HepG2 (cell line): ENCODE measurements at regions not wholly inside any gene's neighbourhood (a gene's known extent, or its start where the extent isn't known, plus 50 kb on each side); places are given as distances from the start of the nearest gene placed in this dataset.

Experiments
- ATAC-seq: fragments of 200-7000 bp; cut with Tn5 transposase; 3 replicates; pipeline ENCODE4 v1.9.1; 2020; ENCODE audit warnings: mild to moderate bottlenecking, moderate library complexity
- BruUV-seq: library from RNA; stranded (reverse); fragments of 400-500 nt; replicated peaks from 2 replicates; lab custom pipeline; 2021; lab: Mats Ljungman, UMichigan
- CTCF ChIA-PET: fragments of 300-600 bp; formaldehyde crosslinking; extraction: SDS; loops from one replicate; lab custom pipeline; 2021; ENCODE audit warnings: low total read pairs, inconsistent platforms, low intra/inter-chr PET ratio; lab: Yijun Ruan, JAX
- POLR2A ChIA-PET: fragments of 350-600 bp; sonication (Branson Sonifier 250); formaldehyde crosslinking; loops from one replicate; lab custom pipeline; 2020; ENCODE audit warnings: antibody characterized with exemption, inconsistent platforms; lab: Yijun Ruan, JAX
- DNase-seq: peaks from one replicate; pipeline ENCODE4 v3.0.0-alpha.2; 2015; ENCODE audit warnings: low spot score
- FAIRE-seq: peaks from 3 replicates; lab custom pipeline; 2011; peaks lifted over from hg19 to GRCh38; lab: Jason Lieb, UNC
- H2AFZ ChIP-seq: one replicate; pipeline ENCODE4 v1.6.1; 2011; ENCODE audit warnings: low read length, inconsistent platforms
- H3K27ac ChIP-seq: fragments of 300-600 bp; 3 replicates; pipeline ENCODE4 v1.8.0; 2011; ENCODE audit warnings: mixed run types, mild to moderate bottlenecking, mixed read lengths, low read length, inconsistent platforms; ENCODE audit not compliant: insufficient read depth; ENCODE audit errors: extremely low read length
- H3K27me3 ChIP-seq, 2 experiments: fragments of 200-600 bp in 1 of 2; 2 replicates in 1 of 2; 3 replicates in 1 of 2; pipeline versions ENCODE4 v1.6.0 to v1.8.0; 2011; ENCODE audit warnings: low read length in 2 of 2, mild to moderate bottlenecking in 2 of 2, moderate library complexity in 2 of 2, inconsistent platforms in 1 of 2; ENCODE audit not compliant: insufficient read depth in 2 of 2, control insufficient read depth in 1 of 2
- H3K36me3 ChIP-seq, 2 experiments: fragments of 200-600 bp in 1 of 2; replicated peaks in 1 of 2; 2 replicates in 1 of 2; 3 replicates in 1 of 2; pipeline versions ENCODE4 v1.5.1 to v1.8.0; 2011; ENCODE audit warnings: low read length in 2 of 2, inconsistent platforms in 1 of 2; ENCODE audit not compliant: insufficient read depth in 2 of 2, control insufficient read depth in 1 of 2
- H3K4me1 ChIP-seq: 2 replicates; pipeline ENCODE4 v1.5.1; 2012; ENCODE audit warnings: low read length, inconsistent platforms; ENCODE audit not compliant: insufficient read depth
- H3K4me2 ChIP-seq: 2 replicates; pipeline ENCODE4 v1.6.0; 2011; ENCODE audit warnings: low read depth, low read length, inconsistent platforms
- H3K4me3 ChIP-seq, 3 experiments: fragments of 200-600 bp in 1 of 3; sonication (generic), shearing (Covaris generic) in 1 of 3; replicated peaks in 1 of 3; 2 replicates each; pipeline ENCODE4 v1.5.1; 2011 to 2016; ENCODE audit warnings: low read length in 3 of 3, inconsistent platforms in 2 of 3, low read depth in 2 of 3, mild to moderate bottlenecking in 2 of 3, control low read depth in 1 of 3, mixed read lengths in 1 of 3; ENCODE audit not compliant: insufficient read depth in 1 of 3
- H3K79me2 ChIP-seq: one replicate; pipeline ENCODE4 v1.6.1; 2011; ENCODE audit warnings: low read length, inconsistent platforms; ENCODE audit not compliant: insufficient read depth
- H3K9ac ChIP-seq: 2 replicates; pipeline ENCODE4 v1.6.0; 2011; ENCODE audit warnings: mild to moderate bottlenecking, low read depth, low read length, inconsistent platforms; ENCODE audit not compliant: insufficient read depth
- H3K9me3 ChIP-seq: 2 replicates; pipeline ENCODE4 v1.5.1; 2012; ENCODE audit warnings: mild to moderate bottlenecking, low read length
- H4K20me1 ChIP-seq: 2 replicates; pipeline ENCODE4 v1.6.0; 2011; ENCODE audit warnings: inconsistent platforms, mild to moderate bottlenecking, low read length, moderate library complexity; ENCODE audit not compliant: insufficient read depth
- HMG20A ChIP-seq: IDR thresholded peaks from 2 replicates; pipeline ENCODE4 v1.6.1; 2016; ENCODE audit warnings: borderline replicate concordance
- HNRNPUL1 ChIP-seq: fragments of 200-400 bp; formaldehyde crosslinking; IDR thresholded peaks from 2 replicates; pipeline ENCODE4 v1.6.1; 2017; ENCODE audit warnings: low read depth, mild to moderate bottlenecking, low read length, moderate library complexity
- HOXA7 ChIP-seq: sonication (generic); formaldehyde crosslinking; IDR thresholded peaks from 2 replicates; pipeline ENCODE4 v1.8.1; 2022; ENCODE audit warnings: mild to moderate bottlenecking, missing genetic modification reagents, moderate library complexity
- PAWR ChIP-seq: sonication (generic); formaldehyde crosslinking; IDR thresholded peaks from 2 replicates; pipeline ENCODE4 v1.4.0; 2020; ENCODE audit warnings: missing genetic modification reagents, mild to moderate bottlenecking, borderline replicate concordance
- PCBP1 ChIP-seq: fragments of 200-400 bp; formaldehyde crosslinking; IDR thresholded peaks from 2 replicates; pipeline ENCODE4 v1.6.1; 2017; ENCODE audit warnings: mild to moderate bottlenecking, low read depth, low read length, borderline replicate concordance
- RAD51 ChIP-seq: fragments of 450-650 bp; IDR thresholded peaks from 2 replicates; pipeline ENCODE4 v1.6.1; 2016; ENCODE audit warnings: borderline replicate concordance
- TMF1 ChIP-seq: sonication (generic); formaldehyde crosslinking; IDR thresholded peaks from 2 replicates; pipeline ENCODE4 v1.8.1; 2022; ENCODE audit warnings: low read depth, missing genetic modification reagents
- ZNF232 ChIP-seq: sonication (generic); formaldehyde crosslinking; IDR thresholded peaks from 2 replicates; pipeline ENCODE4 v1.4.0; 2020; ENCODE audit warnings: missing genetic modification reagents, borderline replicate concordance
- ZNF646 ChIP-seq: sonication (generic); formaldehyde crosslinking; IDR thresholded peaks from 2 replicates; pipeline ENCODE4 v1.9.0; 2021; ENCODE audit warnings: mild to moderate bottlenecking, missing genetic modification reagents
- ZNF724P ChIP-seq: sonication (generic); formaldehyde crosslinking; IDR thresholded peaks from 2 replicates; pipeline ENCODE4 v1.8.0; 2022; ENCODE audit warnings: missing genetic modification reagents, borderline replicate concordance
- ZNF75D ChIP-seq: sonication (generic); formaldehyde crosslinking; IDR thresholded peaks from 2 replicates; pipeline ENCODE4 v1.8.1; 2023; ENCODE audit warnings: missing genetic modification reagents, mild to moderate bottlenecking, borderline replicate concordance
- ZNF790 ChIP-seq: sonication (generic); formaldehyde crosslinking; IDR thresholded peaks from 2 replicates; pipeline ENCODE4 v1.8.0; 2022; ENCODE audit warnings: missing genetic modification reagents, mild to moderate bottlenecking, borderline replicate concordance
- whole genome bisulfite sequencing: methylation state at CpG from one replicate; pipeline ENCODE4 v1.1.6; 2017; ENCODE audit warnings: low lambda C conversion rate; 5-methylcytosine and 5-hydroxymethylcytosine counted together
- in situ Hi-C: cut with HindIII; loops from 2 replicates; pipeline ENCODE4 v1.10.0; 2017; ENCODE audit warnings: low pct_unique_long_range_greater_than_20kb; ENCODE audit not compliant: extremely low pct_ligation_motif_present
- intact Hi-C: fragments of 100-400 bp; cut with micrococcal nuclease; formaldehyde crosslinking; loops from one replicate; pipeline ENCODE4 v1.10.0; 2022; ENCODE audit not compliant: unreplicated experiment
- TF ChIP-seq, protein P1 (sequence below): sonication (generic); formaldehyde crosslinking; IDR thresholded peaks from 2 replicates; pipeline ENCODE4 v1.5.1; 2020; ENCODE audit warnings: mild to moderate bottlenecking, missing genetic modification reagents, moderate library complexity

DNA sequence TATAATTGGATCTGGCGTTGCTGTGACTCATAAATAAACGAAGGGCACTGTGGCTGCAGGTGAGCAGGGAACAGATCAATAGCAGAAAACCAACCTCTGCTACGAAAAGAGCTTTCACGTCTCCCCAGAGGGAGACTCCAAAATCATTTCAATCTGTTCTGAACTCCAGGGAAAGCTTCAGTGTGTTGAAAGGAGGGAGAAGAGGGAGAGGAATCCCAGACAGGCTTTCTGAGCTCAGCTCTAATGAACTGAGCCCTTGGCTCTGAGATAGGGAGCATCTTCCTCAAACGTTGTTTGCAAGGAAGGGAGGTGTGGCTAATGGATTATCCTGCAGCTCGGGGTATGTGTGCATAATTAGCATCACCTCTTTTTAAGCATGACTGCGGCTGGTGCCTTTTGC, 288.0 kb upstream of the IRX4 start:
- Histone ChIP-seq H3K27me3 (peaks cover 3 to 42% of the 10 kb centered on the region in 2 experiments), H3K4me1 (no peaks in the 10 kb centered on the region), H3K4me3 (no peak overlapping the region), H3K27ac (no peak overlapping the region), H4K20me1 (no peaks in the 10 kb centered on the region), H3K9ac (no peak overlapping the region), H3K79me2 (no peaks in the 10 kb centered on the region), H3K4me2 (no peak overlapping the region), H3K9me3 (no peaks in the 10 kb centered on the region), H2AFZ (no peak overlapping the region), H3K36me3 (no peaks in the 10 kb centered on the region)
- intact Hi-C loops, result no loop called here
- CTCF ChIA-PET, result no interaction called here
- FAIRE-seq, result no peak
- in situ Hi-C loops, result no loop called here
- TF ChIP-seq PCBP1 (no peak), HNRNPUL1 (no peak), ZNF790 (no peak), RAD51 (no peak), ZNF75D (no peak), PAWR (no peak), TMF1 (no peak), HMG20A (CRISPR knock-in tag) (no peak), ZNF724P (CRISPR knock-in tag) (no peak), ZNF232 (CRISPR knock-in tag) (no peak), HOXA7 (no peak), ZNF646 (CRISPR knock-in tag) (no peak)
- TF ChIP-seq, protein P1, sequence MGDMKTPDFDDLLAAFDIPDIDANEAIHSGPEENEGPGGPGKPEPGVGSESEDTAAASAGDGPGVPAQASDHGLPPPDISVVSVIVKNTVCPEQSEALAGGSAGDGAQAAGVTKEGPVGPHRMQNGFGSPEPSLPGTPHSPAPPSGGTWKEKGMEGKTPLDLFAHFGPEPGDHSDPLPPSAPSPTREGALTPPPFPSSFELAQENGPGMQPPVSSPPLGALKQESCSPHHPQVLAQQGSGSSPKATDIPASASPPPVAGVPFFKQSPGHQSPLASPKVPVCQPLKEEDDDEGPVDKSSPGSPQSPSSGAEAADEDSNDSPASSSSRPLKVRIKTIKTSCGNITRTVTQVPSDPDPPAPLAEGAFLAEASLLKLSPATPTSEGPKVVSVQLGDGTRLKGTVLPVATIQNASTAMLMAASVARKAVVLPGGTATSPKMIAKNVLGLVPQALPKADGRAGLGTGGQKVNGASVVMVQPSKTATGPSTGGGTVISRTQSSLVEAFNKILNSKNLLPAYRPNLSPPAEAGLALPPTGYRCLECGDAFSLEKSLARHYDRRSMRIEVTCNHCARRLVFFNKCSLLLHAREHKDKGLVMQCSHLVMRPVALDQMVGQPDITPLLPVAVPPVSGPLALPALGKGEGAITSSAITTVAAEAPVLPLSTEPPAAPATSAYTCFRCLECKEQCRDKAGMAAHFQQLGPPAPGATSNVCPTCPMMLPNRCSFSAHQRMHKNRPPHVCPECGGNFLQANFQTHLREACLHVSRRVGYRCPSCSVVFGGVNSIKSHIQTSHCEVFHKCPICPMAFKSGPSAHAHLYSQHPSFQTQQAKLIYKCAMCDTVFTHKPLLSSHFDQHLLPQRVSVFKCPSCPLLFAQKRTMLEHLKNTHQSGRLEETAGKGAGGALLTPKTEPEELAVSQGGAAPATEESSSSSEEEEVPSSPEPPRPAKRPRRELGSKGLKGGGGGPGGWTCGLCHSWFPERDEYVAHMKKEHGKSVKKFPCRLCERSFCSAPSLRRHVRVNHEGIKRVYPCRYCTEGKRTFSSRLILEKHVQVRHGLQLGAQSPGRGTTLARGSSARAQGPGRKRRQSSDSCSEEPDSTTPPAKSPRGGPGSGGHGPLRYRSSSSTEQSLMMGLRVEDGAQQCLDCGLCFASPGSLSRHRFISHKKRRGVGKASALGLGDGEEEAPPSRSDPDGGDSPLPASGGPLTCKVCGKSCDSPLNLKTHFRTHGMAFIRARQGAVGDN (CRISPR knock-in tag), result no peak
- POLR2A ChIA-PET, result no interaction called here
- DNase-seq, result no peak
- WGBS, result 9% methylated on average over 7 of the region's 7 CpGs
- no TSS peak for BruUV-seq
- ATAC-seq, result no peak
